ENCODE measurements at regions not wholly inside any gene's neighbourhood (a gene's known extent, or its start where the extent isn't known, plus 50 kb on each side); places are given as distances from the start of the nearest gene placed in this dataset.

DNA sequence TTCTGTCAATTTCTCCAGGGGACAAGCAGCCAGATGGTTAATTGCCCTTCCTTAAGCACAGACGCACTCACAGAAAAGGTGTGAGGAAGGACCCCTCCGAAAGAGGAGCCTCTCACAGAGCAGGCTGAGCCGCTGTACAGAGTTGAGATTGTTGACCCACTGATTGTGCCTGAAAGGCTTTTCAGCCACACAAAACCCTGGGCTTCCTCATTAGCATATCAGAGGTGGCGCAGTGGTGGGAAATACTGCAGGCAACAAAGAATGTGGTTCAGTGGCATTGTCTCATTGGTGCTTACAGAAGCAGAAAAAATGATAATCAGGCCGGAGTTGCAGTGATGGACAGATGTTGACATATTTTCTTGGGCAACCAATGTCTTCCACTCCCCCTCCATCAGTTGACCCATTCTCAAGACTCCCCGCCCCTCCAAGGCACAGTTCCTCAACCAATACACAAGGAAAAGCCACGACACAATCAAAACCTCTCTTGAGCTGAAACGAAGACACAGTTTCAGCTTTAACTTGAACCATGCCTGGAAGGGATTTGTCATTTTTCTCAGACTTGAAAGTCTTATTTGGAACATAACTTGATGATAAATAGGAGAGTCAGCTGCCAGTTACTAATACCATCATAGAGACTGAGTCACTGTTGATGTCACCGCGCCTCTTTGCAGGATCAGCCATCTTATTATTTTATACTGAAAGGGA, 53.1 kb downstream of the ATXN3L start:
- DNase-seq (ENCODE audit: low read depth in 3 of 3, low spot score in 1 of 3) = no peak

DNA sequence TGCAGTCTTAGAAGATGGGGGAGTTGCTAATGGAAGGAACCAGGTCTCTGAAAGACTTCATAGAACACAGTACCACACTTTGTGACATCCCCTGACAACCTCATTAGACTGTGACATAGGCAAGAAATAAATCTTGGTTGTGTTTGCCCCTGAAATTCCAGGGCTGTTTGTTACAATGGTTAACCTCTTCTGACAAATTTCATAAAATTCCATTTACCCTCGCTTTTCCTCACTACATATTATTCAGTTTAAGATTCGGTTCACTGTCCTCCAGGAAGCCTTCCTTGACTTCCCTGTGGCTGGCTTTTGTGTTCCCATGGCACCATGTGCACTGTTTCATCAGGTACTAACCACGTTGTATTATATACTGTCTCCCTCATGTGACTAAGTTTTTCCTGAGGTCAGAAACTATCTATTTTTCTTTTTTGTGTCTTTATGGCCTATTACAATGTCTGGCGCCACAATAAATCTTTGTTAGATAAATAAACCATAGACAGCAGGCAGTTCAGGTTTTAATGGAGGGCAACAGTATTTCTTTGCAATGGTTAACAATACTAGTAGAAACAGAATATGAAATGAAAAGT, 54.2 kb downstream of the ATXN3L start:
- no peak for DNase-seq (ENCODE audit: low read depth in 3 of 3, low spot score in 1 of 3)

DNA sequence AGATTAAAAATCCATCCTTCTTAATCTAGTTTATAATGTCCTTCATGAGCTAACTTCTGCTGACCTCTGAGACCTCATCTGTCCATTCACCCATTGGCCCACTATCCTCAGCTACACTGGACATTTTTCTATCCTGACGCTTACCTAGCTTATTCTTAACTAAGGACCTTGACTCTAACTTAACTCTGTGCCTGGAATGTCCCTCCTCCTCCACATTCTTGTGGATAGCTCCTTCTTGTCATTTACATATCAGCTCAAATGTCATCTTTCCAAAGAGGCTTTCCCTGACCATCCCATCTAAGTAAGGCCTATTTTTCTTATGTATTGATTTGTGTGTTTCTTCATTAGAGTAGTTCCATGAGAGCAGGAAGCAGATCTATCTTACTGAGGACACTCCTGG, 54.7 kb downstream of the ATXN3L start:
- no peak for DNase-seq (ENCODE audit: low read depth in 3 of 3, low spot score in 1 of 3)

DNA sequence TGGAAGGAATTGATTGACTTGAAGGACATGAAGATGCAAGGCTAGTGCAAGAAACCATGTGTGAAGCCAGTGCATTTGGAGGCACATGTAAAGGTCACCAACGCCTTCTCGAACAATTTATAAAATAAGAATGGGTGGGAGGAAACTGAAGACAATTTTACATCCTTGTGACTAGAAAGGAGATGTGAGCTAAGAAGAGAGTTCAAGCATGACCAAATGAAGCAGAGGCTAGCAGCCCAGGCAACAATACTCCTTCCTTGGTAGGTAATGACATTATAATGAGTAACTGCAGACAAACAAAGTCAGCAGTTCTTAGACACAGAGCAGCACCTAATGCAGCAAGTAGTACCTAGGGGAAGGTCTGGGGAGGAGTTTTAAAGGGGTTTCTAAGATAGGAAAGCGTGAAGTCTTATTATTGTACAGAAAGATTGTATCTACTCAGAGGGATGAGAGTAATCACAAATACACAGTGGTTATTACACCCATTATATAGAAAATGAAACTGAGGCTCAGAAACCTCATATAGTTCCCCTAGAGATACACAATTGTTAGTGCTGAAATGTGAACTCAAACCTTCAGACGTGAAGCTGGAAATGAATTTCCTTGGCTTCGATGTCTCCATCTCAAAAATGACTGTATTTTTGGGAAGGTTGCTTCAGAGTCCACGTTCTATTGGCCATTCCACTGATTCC, 56.1 kb downstream of the ATXN3L start:
- DNase-seq (ENCODE audit: low read depth in 3 of 3, low spot score in 1 of 3) = no peak

DNA sequence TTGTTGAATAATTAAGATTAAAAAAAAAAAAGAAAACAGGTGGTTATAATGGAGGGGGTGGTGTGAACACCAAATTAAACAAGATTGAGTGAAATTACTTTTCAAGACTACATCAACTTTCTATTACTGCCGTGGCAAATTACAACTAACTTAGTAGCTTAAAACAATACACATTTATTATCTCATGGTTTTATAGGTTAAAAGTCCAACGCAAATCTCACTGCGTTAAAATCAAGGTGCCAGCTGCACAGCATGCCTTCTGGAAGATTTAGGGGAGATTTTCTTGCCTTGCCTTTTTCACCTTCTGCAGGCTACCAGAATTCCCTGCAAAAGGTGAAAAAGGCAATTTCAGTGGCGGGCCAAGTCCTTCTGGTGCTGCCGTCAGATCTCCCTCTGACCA, 58.5 kb downstream of the ATXN3L start:
- DNase-seq (ENCODE audit: low read depth in 3 of 3, low spot score in 1 of 3) = no peak

DNA sequence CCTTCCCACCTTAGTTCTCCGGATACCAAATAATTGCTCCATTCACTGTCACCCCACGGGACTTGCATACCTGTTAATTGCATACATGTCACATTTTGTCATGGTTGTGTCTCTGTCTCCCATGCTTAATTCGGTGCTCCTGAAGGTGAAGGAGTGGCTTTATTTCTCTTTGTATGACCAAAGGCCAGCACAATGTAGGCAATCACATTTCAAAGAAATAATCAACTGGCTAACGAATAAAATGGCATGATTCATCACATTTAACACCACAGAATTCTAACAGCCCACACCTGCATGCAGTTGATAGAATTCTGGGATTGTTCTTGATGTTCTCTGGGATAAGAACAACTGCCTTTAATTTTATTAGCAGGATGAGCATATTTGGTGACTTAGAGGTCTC, 59.3 kb downstream of the ATXN3L start:
- DNase-seq (ENCODE audit: low read depth in 3 of 3, low spot score in 1 of 3) = no peak

DNA sequence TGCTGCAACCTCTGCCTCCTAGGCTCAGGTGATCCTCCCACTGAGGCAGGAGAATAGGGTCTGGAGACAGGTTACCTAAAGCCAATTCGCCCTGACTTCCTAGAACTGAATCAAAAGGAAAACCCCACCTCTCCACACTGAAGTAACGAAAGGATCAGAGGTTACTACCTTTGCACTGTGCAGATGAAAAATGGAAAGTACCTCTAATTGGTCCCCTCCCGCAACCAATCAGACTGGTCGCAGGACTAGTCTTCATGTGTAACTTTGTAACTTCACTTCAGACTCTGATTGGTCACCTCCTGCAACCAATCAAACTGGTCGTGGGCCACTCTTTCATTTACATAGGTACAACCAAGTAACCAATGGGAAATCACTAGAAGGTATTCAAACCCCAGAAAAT, 61.1 kb downstream of the ATXN3L start:
- no peak for DNase-seq (ENCODE audit: low read depth in 3 of 3, low spot score in 1 of 3)

DNA sequence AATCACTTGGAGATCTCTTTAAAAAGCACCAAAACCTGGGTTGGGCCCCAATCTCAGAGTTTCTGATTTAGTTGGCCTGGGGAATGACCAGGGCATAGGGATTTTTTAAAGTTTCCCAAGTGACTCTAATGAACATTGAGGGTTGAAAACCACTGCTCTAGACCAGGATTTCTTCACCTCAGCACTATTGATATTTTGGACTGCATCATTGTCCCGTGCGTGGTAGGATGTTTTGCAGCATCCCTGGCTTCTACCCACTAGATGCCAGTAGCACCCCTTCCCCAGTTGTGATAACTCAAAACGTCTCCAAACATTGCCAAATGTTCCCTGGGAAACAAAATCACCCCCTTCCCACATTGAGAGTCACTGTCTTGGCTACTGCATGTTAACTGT, 61.8 kb downstream of the ATXN3L start:
- no peak for DNase-seq (ENCODE audit: low read depth in 3 of 3, low spot score in 1 of 3)

DNA sequence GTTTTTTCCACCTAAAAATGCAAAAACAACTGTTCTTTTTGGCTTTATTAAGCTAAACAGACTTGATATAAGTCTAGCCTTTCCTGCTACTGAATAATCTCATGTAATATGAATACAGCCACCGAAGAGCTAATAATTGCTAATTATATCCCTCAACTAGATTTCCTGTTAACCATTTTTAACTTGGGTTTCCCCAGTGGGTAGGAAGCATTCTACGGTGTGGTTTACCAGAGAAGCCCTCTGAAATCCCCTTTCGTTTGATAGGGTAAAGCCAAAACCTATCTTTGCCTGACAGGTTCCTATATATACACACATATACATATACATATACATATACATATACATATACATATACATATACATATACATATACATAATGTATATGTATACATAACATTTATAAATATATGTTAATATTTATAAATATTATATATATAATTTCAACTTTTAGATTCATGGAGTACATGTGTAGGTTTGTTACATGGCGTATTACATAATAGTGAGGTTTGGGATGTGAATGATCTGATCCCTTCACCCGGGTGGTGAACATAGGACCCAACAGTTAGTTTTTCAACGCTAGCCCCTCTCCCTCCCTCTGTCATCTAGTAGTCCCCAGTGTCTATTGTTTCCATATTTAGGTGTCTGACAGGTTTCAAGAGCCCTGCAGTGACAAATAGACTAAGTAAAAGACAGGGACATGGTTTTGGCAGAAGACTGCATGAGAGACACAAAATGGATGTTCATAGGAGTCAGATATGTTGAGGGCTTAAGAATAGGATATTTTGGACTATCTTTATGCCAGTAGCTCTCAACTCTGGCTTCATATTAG, 62.4 kb downstream of the ATXN3L start:
- no peak for DNase-seq (ENCODE audit: low read depth in 3 of 3, low spot score in 1 of 3)

DNA sequence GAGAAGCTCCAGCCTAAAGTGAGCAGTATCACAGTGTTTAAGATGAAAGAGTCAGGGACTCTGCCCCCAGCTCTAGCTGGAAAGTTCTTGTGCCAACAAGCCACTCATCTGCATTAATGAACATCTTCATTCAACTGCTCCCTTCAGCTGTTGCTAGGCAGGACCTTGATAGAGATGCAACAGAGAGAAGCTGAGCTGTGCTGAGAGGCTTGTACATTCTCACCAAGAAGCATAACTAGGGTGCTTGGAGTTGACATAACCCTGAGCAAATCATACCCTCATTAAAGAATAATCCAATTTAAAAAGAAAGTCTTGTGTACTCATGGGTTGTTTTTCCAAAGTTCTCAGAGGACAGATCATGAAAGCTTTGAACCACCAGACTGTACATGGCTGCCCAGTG, 63.2 kb downstream of the ATXN3L start:
- no peak for DNase-seq (ENCODE audit: low read depth in 3 of 3, low spot score in 1 of 3)

DNA sequence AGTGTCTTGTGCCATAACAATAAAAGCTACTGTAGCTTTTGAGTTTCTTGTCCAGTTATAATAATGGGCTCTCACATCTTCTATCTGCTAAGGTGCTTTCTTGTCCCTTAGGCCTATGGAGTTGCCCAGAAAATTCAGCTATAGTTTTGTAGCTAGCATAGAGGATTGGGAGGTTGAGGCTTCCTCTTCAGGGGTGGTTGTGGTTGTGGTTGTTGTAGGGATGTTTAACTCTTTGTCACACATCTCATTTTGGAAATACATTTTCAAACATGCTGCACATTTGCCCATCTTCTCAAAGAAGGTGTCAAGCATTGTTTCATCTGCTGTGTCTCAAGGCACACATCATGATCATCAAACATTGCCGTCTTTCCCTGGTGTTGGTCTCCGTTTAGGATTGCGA, 65.0 kb downstream of the ATXN3L start:
- no peak for DNase-seq (ENCODE audit: low read depth in 3 of 3, low spot score in 1 of 3)

DNA sequence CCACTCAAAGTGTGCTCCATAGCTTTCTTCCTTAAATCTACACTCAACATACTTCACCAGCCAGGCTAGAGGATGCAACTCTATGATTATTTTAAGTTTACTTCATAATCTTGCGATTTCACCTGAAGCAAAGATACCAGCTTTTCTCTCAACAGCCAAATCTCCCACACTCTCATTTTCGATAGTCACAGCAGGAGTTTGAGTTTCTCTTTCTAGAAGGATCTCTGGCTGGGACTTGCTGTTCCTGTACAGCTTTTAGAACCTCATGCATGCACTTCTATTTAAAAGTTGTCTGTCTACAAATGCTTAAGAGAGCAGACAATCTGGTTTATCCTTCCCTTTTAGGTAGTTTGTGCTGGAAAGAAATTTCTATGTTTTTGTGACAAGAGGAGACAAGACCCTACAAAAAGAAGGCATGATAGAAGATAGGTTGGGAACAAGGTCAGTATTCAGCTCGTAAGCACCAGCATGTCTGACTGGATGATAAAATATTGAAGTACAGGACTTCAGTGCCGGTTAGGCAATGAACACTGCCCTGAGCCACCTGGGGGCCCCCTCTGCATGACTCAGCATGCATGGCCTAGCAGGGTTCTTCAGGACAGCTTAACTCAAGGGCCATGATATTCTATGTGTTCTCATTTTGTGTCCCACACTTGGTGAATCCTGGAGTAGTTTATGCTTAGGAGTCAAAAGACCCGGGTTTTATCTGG, 65.6 kb downstream of the ATXN3L start:
- DNase-seq (ENCODE audit: low read depth in 3 of 3, low spot score in 1 of 3) = no peak

DNA sequence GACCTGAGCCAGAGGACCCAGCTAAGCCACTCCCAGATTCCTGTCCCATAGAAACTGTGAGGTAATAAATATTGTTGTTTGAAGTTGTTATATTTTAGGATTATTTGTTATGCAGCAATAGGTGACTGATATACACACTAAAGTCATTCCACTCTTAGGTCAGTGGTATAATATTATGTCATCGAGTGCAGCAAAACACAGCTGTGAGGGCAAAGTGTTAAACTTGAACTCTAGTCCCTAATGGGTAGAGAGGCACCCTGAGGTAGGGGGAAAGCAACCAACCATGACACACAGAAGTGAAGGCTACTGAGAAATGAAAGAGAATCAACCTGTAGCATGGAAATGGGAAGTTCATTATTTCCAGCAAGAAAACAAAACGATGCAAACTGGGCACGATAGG, 66.6 kb downstream of the ATXN3L start:
- DNase-seq (ENCODE audit: low read depth in 3 of 3, low spot score in 1 of 3) = no peak

DNA sequence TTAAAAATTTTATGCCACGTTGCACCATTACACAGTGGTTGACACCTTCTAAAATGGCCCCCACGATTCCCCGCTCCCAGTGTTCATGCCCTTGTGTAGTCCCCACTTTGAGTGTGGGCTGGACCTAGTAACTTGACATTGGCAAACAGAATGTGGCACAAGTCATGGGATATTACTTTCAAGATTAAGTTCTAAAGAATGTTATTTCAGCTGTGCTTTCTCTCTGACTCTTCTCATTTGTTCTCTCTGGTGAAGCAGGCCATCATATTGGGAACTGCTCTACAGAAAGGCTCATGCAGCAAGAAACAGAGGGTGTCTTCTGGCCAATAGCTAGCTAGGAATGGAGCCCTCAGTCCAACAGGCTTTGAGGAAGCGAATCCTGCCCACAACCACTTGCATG, 67.1 kb downstream of the ATXN3L start:
- no peak for DNase-seq (ENCODE audit: low read depth in 3 of 3, low spot score in 1 of 3)

DNA sequence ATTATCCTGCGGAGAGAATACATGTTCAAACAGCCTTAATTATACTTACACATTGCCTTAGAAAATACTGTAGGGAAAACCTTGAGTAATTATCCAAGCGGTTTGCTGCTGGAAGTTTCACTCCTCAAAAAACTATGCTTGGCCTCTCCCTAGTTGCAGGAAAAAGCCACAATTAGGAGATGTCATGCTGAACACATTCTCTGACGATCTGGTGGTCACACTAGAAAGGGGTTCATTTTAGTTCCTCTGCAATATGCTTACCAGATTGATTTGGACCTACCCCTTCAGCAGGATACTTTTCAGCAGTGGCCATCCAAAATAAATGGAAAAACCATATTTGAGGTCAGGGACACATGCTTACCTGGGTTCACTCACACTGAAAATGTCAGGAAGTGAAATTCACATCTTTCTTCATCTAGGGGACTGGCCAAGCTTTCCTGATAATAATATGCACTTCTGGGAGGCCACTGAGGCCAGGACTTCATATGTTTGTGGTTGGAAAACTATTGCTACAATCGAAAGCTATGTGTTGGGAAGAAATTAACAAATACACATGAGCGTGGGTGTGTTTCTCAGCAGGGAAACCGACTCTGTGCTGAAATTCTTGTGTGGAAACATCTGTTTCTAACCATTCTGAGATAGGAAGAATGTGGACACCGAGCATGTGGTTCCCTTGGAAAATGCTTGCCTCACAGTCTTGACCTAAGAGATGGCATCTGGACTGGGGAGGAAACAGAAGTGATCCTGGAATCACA, 68.8 kb downstream of the ATXN3L start:
- no peak for DNase-seq (ENCODE audit: low read depth in 3 of 3, low spot score in 1 of 3)

DNA sequence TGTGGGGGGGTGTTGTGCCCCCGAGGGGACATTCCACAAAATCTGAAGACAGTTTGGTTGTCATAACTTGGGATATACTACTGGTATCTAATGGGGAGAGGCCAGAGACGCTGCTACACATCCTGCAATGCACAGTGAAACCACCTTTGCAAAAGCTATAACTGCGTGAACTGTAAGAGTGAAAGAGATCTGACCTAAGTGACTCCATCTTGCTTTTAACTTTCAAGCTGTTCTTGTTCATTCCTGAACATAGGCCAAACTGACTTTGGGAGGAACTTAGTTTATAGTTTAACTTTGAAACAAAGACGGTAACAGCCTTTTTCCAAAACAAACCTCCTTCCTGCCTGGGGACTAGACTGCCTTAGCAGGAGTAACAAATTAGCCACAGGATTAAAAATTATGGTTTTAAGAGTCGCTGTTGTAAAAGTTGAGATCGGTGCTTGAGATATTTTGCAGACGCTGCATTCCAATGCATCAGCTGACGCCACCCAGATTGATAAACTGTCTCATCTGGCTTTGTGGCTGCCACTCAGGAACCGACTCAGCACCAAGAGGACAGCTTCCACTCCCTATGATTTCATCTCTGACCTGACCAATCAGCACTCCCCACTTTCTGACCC, 70.9 kb downstream of the ATXN3L start:
- DNase-seq (ENCODE audit: low read depth in 3 of 3, low spot score in 1 of 3) = no peak

DNA sequence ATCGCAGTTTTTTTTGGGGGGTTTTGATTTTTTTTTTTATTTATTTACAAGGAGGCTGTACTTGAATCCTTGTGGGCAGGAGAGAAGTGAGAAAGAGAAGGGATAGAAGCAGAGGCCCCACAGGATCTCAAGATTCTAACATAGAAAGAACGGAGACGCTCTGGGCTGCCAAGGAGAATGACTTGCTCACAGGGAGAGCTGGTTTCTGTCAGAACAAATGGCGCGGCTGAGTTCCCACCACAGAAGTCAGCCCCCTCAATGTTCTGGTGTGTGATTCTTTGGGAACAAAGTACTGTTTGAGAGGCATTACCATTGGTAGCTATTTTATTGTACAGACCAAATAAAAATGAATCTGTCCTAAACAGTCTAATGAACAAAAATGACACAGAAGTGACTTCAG, 80.6 kb downstream of the ATXN3L start:
- no peak for DNase-seq (ENCODE audit: low read depth in 3 of 3, low spot score in 1 of 3)

DNA sequence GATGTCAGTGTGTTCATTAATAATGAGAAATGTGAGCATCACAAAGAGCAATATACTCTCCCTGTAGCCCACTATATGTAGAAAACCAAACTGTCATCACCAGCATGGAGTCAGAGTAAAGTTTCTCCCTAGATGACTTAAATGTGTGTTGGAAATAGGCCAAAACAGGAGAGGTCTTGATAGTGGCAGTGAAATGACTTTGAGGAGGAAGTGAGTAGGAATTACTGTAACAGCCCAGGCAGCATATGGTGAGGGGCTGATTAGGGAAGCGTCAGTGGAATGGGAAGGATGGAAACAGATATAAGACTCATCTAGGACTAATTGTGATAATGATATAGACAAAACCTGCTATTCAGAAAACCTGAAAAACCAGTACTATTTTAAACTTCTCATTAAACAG, 83.9 kb downstream of the ATXN3L start:
- DNase-seq (ENCODE audit: low read depth in 3 of 3, low spot score in 1 of 3) = no peak

DNA sequence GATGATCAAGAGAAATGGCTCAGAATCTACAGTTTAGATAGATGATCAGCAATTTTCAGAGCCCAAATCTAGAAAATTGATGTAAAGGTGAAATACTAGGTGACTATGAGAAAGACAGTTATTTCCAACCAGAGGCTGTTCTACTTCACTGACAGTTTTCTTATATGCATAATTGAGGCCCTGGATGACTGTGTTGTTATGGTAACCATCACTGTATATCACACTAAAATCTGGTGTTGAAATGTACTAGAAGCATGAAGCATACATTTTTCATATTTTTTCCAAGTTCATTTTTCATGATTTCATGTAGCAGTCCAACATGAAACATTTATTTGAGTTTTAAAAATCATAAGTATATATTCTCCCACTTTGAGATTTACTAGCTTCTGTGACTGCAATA, 87.4 kb downstream of the ATXN3L start:
- no peak for DNase-seq (ENCODE audit: low read depth in 3 of 3, low spot score in 1 of 3)

DNA sequence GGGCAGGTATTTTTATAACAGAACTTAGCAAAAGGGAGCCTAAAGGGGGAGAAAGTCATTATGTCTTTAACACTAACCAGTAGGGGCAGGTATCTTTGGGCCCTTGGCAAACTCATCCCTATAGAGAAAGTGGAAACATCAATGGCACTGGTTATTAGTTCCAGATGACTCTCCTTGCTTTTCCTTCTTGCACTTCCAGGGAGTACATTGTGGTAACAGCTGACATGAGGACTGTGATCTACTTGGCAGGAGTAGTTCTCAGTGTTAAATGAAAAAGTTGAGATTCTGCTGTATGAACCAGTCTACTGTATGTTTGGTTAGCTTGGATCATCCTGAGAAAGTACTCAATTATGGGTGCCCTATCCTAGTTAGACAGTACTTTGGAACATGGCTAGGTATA, 93.6 kb downstream of the ATXN3L start:
- DNase-seq (ENCODE audit: low read depth in 3 of 3, low spot score in 1 of 3) = no peak

All from stimulated activated CD4-positive, alpha-beta T cell treated with anti-CD3 and anti-CD28 coated beads, TNF-alpha, amount 100 ng/mL, for 1 hour (primary cell).